DOHH2 (cell line): ENCODE measurements at regions not wholly inside any gene's neighbourhood (a gene's known extent, or its start where the extent isn't known, plus 50 kb on each side); places are given as distances from the start of the nearest gene placed in this dataset.

Source experiments
- EZH2phosphoT487 ChIP-seq: fragments of 200-600 bp; sonication (generic); IDR thresholded peaks from 2 replicates; pipeline ENCODE4 v1.6.1; 2017; ENCODE audit warnings: borderline replicate concordance, mild to moderate bottlenecking, antibody characterized with exemption, low read length, moderate library complexity, mixed read lengths
- TF ChIP-seq, protein P1 (sequence below): fragments of 200-600 bp; sonication (generic); IDR thresholded peaks from one replicate; pipeline ENCODE4 v1.5.1; 2014; ENCODE audit warnings: antibody characterized with exemption, mild to moderate bottlenecking, low read depth, low read length; ENCODE audit not compliant: poor library complexity, severe bottlenecking

DNA sequence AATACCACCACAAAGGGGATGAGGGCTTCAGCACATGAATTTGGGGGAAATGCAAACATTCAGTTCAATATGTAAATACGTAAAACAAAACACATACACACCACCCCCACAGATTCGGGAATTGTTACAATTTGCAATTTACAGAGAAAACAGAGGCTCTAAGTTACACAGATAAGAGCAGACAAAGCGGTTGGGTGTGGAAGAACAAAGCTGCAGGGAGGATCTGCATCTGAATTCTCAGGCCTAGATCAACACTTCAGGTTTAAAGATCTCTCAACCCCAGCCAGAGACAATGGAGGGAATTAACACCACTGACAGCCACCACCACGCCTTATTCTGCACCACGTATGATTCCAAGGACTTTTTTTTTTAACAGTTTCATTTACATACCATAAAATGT, 375.5 kb downstream of the BCL11B start:
- TF ChIP-seq, protein P1, sequence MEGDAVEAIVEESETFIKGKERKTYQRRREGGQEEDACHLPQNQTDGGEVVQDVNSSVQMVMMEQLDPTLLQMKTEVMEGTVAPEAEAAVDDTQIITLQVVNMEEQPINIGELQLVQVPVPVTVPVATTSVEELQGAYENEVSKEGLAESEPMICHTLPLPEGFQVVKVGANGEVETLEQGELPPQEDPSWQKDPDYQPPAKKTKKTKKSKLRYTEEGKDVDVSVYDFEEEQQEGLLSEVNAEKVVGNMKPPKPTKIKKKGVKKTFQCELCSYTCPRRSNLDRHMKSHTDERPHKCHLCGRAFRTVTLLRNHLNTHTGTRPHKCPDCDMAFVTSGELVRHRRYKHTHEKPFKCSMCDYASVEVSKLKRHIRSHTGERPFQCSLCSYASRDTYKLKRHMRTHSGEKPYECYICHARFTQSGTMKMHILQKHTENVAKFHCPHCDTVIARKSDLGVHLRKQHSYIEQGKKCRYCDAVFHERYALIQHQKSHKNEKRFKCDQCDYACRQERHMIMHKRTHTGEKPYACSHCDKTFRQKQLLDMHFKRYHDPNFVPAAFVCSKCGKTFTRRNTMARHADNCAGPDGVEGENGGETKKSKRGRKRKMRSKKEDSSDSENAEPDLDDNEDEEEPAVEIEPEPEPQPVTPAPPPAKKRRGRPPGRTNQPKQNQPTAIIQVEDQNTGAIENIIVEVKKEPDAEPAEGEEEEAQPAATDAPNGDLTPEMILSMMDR: no peak
- no peak for TF ChIP-seq EZH2phosphoT487
